Neural cell (in vitro differentiated cells): ENCODE measurements at regions not wholly inside any gene's neighbourhood (a gene's known extent, or its start where the extent isn't known, plus 50 kb on each side); places are given as distances from the start of the nearest gene placed in this dataset.

Experiments used
- H2AFZ ChIP-seq: fragments of 200-600, 300-800 bp; sonication (generic), shearing (Covaris generic); 2 replicates; pipeline ENCODE4 v1.6.0; 2014; ENCODE audit warnings: low read depth, mild to moderate bottlenecking, antibody characterized with exemption, low read length, moderate library complexity
- H3F3A ChIP-seq: fragments of 200-600 bp; shearing (Covaris generic); 2 replicates; pipeline ENCODE4 v1.6.1; 2016; ENCODE audit warnings: mild to moderate bottlenecking, moderate library complexity, mixed read lengths, antibody characterized with exemption, low read length; ENCODE audit not compliant: insufficient read depth, poor library complexity, severe bottlenecking
- H3K27ac ChIP-seq: fragments of 200-600, 300-800 bp; sonication (generic), shearing (Covaris generic); 2 replicates; pipeline ENCODE4 v1.5.1; 2014; ENCODE audit warnings: mild to moderate bottlenecking, low read length, moderate library complexity
- H3K27me3 ChIP-seq: fragments of 300-800, 200-600 bp; sonication (generic), shearing (Covaris generic); 2 replicates; pipeline ENCODE4 v1.6.0; 2014; ENCODE audit warnings: mild to moderate bottlenecking, low read depth, low read length, moderate library complexity; ENCODE audit not compliant: insufficient read depth
- H3K36me3 ChIP-seq: fragments of 300-800, 200-600 bp; sonication (generic), shearing (Covaris generic); 2 replicates; pipeline ENCODE4 v1.5.1; 2014; ENCODE audit warnings: mild to moderate bottlenecking, antibody characterized with exemption, low read length, moderate library complexity; ENCODE audit not compliant: insufficient read depth
- H3K4me2 ChIP-seq: fragments of 300-800, 200-600 bp; sonication (generic), shearing (Covaris generic); 2 replicates; pipeline ENCODE4 v1.6.0; 2014; ENCODE audit warnings: mild to moderate bottlenecking, low read length
- H3K4me3 ChIP-seq: fragments of 300-800, 200-600 bp; sonication (generic), shearing (Covaris generic); 2 replicates; pipeline ENCODE4 v1.5.1; 2014; ENCODE audit warnings: mild to moderate bottlenecking, low read length, moderate library complexity
- H3K79me2 ChIP-seq: fragments of 200-600 bp; shearing (Covaris generic); replicated peaks from 2 replicates; pipeline ENCODE4 v1.6.0; 2014; ENCODE audit warnings: mild to moderate bottlenecking, low read length, moderate library complexity; ENCODE audit not compliant: insufficient read depth
- H3K9ac ChIP-seq: fragments of 300-800, 200-600 bp; sonication (generic), shearing (Covaris generic); 2 replicates; pipeline ENCODE4 v1.6.1; 2016; ENCODE audit warnings: mild to moderate bottlenecking, low read length, mixed read lengths
- H3K9me2 ChIP-seq: fragments of 200-600 bp; shearing (Covaris generic); 2 replicates; pipeline ENCODE4 v1.6.1; 2016; ENCODE audit warnings: mild to moderate bottlenecking, low read length, mixed read lengths; ENCODE audit not compliant: insufficient read depth
- H3K9me3 ChIP-seq: fragments of 200-600, 300-800 bp; sonication (generic), shearing (Covaris generic); 2 replicates; pipeline ENCODE4 v1.6.1; 2016; ENCODE audit warnings: mild to moderate bottlenecking, mixed run types, low read length, moderate library complexity, mixed read lengths
- H4K20me1 ChIP-seq: fragments of 200-600 bp; shearing (Covaris generic); 2 replicates; pipeline ENCODE4 v1.6.1; 2016; ENCODE audit warnings: mild to moderate bottlenecking, mixed run types; ENCODE audit not compliant: insufficient read depth
- CTCF ChIP-seq: fragments of 450-650 bp; IDR thresholded peaks from 2 replicates; pipeline ENCODE4 v1.5.1; 2014; ENCODE audit warnings: antibody characterized with exemption, mild to moderate bottlenecking, moderate library complexity; ENCODE audit not compliant: poor library complexity, severe bottlenecking
- EP300 ChIP-seq: fragments of 450-650 bp; conservative IDR thresholded peaks from 2 replicates; pipeline ENCODE4 v1.6.1; 2014; ENCODE audit warnings: antibody characterized with exemption, mild to moderate bottlenecking, moderate library complexity; ENCODE audit not compliant: poor library complexity, severe bottlenecking
- EZH2 ChIP-seq: fragments of 200-600, 300-800 bp; shearing (Covaris generic), sonication (generic); IDR thresholded peaks from 2 replicates; pipeline ENCODE4 v1.6.1; 2014; ENCODE audit warnings: antibody characterized with exemption, low read length, borderline replicate concordance, mild to moderate bottlenecking; ENCODE audit not compliant: insufficient read depth, poor library complexity, severe bottlenecking
- MXI1 ChIP-seq: fragments of 450-650 bp; conservative IDR thresholded peaks from 2 replicates; pipeline ENCODE4 v1.6.1; 2014; ENCODE audit warnings: antibody characterized with exemption, mild to moderate bottlenecking; ENCODE audit not compliant: poor library complexity, severe bottlenecking
- POLR2AphosphoS5 ChIP-seq: IDR thresholded peaks from 2 replicates; pipeline ENCODE4 v1.6.1; 2012
- RAD21 ChIP-seq: fragments of 450-650 bp; conservative IDR thresholded peaks from 2 replicates; pipeline ENCODE4 v1.6.1; 2014; ENCODE audit warnings: antibody characterized with exemption, mild to moderate bottlenecking, moderate library complexity
- REST ChIP-seq: IDR thresholded peaks from 2 replicates; pipeline ENCODE4 v1.6.1; 2012; ENCODE audit warnings: borderline replicate concordance
- SMC3 ChIP-seq: fragments of 450-650 bp; conservative IDR thresholded peaks from 2 replicates; pipeline ENCODE4 v1.6.1; 2014; ENCODE audit warnings: antibody characterized with exemption, mild to moderate bottlenecking, moderate library complexity; ENCODE audit not compliant: poor library complexity
- TAF1 ChIP-seq: IDR thresholded peaks from 2 replicates; pipeline ENCODE4 v1.6.1; 2012; ENCODE audit warnings: low read depth

GRCh38 chr15:96403071-96403470, 72.6 kb downstream of the NR2F2 start:
- H3K9me2 ChIP-seq: no peaks in the 10 kb centered on the region
- H3K9ac ChIP-seq: no peak overlapping the region
- H3K4me3 ChIP-seq: no peak overlapping the region
- H3K27ac ChIP-seq: no peak overlapping the region
- no peaks in the 10 kb centered on the region for H3F3A ChIP-seq
- H4K20me1 ChIP-seq: no peaks in the 10 kb centered on the region
- H3K36me3 ChIP-seq: no peaks in the 10 kb centered on the region
- peaks cover 86% of the 10 kb centered on the region for H3K27me3 ChIP-seq
- no peaks in the 10 kb centered on the region for H3K9me3 ChIP-seq
- TF ChIP-seq REST (no peak), POLR2AphosphoS5 (no peak), SMC3 (no peak), MXI1 (no peak), TAF1 (no peak), RAD21 (no peak), EZH2 (no peak), CTCF (no peak), EP300 (no peak)
- H3K79me2 ChIP-seq: no peaks in the 10 kb centered on the region
- no peak overlapping the region for H3K4me2 ChIP-seq
- H2AFZ ChIP-seq: no peak overlapping the region

- Histone ChIP-seq H3K27ac (no peak overlapping the region), H3K9me2 (no peaks in the 10 kb centered on the region), H3K4me2 (no peak overlapping the region), H3K4me3 (no peak overlapping the region), H2AFZ (no peak overlapping the region), H3K79me2 (no peaks in the 10 kb centered on the region), H3K27me3 (peaks cover 88% of the 10 kb centered on the region), H4K20me1 (no peaks in the 10 kb centered on the region), H3F3A (no peaks in the 10 kb centered on the region), H3K9ac (no peak overlapping the region), H3K9me3 (no peaks in the 10 kb centered on the region), H3K36me3 (no peaks in the 10 kb centered on the region)
- no peak for TF ChIP-seq POLR2AphosphoS5
- TF ChIP-seq EP300: no peak
- TF ChIP-seq REST: no peak
- TF ChIP-seq MXI1: no peak
- no peak for TF ChIP-seq EZH2
- no peak for TF ChIP-seq CTCF
- TF ChIP-seq RAD21: no peak
- TF ChIP-seq SMC3: no peak
- TF ChIP-seq TAF1: no peak
These were observed 73.4 kb downstream of the NR2F2 start for GRCh38 chr15:96403932-96404331.
